Endothelial cell of hepatic sinusoid (primary cell): ENCODE measurements at regions not wholly inside any gene's neighbourhood (a gene's known extent, or its start where the extent isn't known, plus 50 kb on each side); places are given as distances from the start of the nearest gene placed in this dataset.

Experiments
- in situ Hi-C: cut with HindIII; loops from 2 replicates; pipeline ENCODE4 v1.10.0; 2017; ENCODE audit warnings: low sequenced_read_pairs

DNA sequence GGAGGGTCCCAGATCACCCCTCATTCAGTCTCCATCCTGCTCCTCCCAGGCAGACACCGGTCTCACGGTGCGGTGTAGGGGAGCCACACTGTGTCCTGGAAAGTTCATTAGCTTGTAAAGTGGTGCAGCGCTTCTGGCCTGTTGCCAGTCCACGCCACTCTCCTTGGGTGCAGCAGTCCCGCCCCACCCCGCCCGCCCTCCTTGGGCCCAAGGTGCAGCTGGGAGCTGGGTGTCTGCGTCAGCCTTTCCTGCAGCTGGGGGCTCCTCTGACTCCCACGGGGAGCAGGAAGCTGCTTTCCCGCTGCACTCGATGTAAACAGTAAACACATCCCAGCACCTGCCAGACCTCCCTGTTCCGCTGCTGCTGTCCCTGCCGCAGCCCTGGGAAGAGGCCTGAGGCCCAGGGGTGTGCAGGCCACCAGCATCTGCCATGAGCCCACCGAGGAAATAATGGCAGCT, 53.8 kb upstream of the ASB18 start:
- in situ Hi-C loops, result no loop called here

DNA sequence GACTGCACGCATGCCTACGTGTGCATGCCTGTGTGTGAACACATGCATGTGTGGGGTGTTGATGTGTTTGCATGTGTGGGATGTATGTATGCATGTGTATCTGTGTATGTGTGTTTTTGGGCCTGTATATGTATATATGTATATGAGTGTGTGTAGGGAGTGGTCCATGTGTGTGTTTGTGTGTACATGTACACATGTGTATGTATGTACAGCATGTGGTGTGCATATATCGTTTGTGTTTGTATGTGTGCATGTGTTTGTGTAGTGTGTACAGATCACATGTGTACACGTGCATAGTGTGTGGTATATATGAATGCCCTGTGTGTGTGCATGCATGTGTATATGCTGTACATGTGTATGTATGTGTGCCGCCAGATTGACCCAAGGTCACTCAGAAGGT, 54.2 kb upstream of the ASB18 start:
- in situ Hi-C loops, result no loop called here

DNA sequence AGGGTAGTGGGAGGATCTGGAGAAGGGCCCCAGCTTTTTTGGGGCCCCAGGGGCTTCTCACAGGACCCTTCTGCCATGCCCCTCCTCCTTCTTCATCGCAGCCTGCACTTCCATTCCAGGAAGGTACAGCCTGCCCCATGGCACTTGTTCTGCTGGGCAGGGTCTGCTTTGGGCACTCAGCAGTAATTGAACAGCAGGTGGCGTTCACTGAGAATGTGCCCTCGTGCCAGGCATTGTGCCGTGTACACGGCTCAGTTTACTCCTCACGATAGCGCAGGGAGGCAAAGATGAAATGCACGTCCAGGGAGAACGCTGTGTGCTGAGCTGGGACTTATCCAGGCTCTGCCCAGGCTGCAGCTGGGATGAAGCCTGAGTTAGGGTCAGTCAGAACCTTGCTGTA, 54.8 kb upstream of the ASB18 start:
- in situ Hi-C loops, result no loop called here

DNA sequence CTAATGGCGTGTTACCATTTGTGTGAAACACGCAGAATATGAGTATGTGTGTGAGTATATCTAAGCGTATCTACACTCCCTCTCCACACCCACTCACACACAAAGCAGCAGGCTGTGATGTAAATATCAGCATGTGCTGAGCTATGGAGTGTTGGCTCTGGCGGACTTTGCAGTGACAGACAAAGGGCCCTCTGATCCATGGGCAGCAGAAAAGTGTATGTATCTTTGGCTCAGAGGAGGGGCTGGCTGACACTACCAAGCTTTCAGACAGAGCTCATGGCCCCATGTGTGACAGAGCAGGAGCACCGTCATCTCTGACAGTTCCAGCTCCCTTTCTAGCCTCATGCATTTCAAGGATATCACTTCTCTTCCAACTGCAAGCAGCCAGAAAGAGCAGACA, 57.2 kb upstream of the ASB18 start:
- in situ Hi-C loops, result no loop called here

DNA sequence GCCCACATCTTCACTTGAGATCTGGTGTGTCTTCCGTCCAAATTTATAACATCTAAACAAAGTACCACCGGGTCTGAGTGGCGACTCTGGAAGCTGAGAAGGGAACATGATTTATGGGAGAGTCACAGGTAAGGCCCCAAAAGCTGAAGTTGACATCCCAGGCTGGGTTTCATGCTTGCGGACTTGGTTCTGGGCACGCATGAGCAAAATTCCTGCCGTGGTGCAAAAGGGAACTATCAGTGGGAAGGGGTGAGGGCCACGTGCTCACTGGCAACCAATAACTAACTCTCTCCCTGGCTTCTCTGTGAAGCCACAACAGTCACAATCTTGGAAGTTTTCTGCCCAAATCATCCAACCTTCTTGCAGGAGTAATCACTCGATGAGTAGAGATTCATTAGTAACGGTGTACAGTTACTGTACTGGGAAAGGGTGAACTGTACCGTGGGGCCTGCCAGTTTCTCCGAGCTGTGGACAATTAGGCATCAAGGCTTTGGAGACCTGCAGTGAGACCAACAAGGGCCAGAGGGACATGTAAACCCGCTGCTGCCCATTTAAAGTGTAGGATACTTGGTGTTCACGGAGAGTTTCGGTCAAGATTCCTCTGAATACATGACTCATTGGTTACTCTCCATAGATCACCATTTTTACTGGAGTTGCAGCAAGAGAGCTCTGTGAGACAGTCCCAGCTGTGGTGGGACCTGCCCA, 69.4 kb upstream of the ASB18 start:
- in situ Hi-C loops, result no loop called here

DNA sequence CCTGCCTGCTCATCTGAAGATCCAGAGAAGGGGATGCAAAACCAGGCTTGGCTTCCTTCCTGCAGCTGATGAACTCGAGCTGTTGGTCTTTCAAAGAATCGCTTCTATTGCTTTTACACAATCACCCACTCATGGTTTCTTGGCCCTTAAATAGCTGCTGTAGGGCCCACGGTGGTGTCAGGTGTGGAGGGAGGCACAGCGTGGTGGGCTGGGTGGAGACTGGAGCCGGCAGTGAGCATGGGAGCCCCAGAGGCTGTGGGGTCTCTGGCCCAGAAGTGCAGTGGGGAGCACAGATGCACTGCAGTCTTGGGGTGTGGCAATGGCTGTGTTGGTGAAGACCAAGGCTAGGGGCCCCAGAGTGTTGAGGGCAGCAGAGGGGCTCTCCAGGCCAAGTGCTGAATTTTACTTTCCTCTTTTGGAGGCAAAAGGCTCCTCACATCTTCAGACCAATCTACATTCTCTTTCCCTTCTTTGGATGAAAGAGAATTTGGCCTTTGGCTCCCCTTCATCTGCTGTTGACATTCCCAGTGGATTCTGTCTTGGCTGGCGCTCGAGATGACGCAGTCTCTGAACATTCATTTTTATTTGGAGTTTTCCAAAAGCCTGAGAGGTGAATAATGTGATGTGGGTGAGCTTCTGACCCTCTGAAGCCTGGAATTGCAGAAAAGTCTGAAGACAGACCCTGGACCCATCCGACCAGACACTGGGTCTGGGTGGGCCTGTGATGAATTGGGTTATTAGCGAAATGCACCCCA, 70.1 kb upstream of the ASB18 start:
- in situ Hi-C loops, result no loop called here

DNA sequence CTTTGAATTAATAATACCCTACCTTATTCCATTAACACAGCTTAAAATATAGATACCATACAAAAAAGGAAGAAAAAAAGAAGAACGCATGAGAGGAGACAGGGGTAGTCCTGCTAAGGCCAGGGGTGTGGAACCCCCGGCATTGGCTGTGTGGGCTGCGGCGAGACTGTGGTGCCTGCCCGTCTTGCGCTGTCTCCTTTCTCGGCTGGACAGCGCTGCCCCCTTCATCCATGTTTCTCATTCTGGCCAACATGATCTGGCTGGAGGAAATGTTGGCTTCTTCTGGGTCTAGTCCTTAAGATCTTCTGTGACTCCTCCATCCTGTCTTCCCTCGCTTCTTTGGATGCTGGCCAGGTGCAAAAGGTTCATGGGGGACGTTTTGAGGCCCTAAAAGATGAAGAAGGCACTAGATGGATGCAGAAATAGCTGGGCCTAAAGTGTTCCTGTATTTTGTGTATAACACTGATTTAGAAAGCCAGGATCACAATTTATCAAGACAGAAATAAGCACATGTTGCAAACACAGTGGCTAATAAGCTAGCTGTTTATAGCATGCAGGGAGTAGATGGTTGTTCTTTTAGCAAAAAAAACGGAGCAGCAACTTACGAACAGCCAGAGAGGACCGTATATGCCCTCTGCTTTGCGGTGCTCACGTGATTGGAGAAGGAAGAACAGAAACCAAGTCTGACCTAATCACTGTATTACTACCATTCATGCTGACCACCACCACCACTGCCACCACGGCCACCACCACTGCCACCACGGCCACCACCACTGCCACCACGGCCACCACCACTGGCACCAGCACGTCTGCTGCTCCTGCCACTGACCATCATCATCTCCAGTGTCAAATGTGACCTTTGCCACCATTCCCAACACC, 71.7 kb upstream of the ASB18 start:
- in situ Hi-C loops, result no loop called here

DNA sequence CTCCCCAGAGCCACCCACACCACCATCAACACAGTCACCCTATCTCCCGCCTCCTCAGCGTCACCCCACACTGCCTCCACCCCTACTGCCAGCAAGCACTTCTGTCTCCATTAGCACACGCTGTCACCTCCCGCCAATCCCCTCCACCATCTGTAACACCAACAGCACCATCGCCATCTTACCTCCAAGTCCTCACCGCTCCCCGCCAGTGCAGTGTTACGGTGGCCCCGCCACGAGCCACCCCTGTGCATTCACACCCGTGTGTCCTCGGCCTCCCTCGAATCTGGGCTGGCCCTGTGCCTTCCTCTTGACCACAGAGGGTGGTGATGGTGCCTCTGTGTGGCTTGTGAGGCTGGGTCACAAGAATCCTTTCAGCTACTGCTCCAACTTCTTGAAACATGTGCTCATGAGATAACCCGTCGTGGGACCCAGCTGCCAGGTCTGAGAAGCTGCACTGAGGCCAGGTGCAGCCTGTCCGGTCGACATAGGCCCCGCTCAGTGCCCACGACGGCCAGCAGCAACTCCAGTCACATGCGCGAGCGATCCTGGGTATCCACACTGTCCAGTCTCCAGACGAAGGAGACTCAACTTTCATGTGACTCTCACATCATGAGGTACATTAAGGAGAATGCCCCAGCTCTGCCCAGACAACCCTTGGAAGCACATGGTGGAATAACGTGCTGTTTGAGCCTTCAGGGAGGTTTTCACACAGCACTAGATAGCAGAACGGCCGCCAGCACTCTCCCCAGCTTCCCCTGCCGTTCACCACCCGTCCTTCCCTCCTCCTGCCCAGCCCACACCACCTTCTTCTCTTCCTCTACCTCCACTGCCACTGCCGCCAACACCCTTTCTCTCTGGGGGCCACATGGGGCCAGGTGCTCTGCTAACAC, 72.6 kb upstream of the ASB18 start:
- in situ Hi-C loops, result no loop called here

DNA sequence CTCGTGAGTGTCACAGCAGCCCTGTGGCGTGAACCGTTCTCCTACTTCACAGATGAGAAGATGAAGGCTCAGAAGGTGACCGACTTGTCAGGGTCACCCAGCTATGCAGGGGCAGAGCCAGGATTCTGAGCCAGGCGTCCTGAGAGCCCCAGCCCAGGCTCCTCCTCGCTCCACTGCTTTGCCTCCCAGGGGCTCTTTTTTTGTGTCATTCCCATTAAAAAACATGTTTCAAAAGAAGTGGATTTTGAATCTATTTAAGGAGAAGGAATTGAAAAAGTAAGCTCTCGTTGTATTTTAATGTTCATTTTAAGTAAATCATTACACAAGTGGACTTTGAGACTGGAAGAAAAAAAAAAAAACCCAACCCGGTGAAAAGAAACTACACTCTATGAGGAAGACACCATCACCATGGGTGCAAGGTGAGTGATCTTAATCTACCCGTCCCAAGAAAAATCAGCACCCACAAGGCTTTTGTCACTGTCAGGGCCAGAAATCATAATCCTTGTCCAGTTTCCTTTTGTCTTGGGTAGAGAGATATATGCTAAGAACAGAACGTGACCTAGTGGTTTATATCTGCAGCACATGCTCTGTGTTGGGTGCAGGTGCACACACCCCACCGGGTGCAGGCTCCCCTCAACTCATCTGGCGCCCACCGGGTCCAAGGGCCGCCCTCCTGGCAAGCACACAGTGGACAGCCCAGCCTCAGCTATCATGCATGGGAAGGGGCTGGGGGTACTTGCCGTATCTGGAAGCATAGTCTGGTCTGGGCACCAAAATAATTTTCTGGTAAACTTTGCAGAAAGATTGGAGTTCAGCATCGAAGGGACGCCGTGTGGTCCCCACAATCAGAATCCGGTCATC, 73.5 kb upstream of the ASB18 start:
- in situ Hi-C loops, result no loop called here

DNA sequence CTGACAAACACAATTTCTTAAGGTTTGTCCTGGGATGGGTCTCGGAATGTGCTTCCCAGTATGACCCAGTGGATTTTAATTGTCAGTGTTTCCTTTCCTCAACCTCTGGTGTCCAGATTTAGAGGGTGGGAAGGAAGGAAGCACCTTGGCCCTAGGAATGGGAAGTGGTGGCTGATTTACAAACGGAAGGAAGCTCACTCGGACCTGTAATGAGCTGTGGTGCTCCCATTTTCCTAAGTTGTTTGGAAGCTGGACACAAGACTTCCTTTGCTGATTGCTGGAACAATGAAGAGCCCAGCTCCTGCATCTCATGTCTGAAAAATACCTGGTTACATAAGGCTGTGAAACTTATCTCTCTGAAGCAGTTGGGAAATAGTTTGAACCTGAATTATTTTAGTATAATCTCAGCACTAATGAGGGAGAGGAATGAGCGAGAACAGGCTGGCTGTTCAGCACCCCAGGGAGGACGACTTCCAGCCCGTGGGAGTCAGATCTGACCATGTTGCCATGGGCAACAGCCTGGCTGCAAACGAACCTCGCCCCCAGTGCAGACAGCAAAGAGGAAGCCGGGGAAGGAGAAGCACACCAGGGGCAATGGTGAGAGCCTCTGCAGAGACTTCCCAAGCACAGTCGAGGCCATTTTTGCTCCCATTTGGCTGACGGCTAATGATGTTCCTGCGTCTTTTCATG, 74.4 kb upstream of the ASB18 start:
- in situ Hi-C loops, result no loop called here

DNA sequence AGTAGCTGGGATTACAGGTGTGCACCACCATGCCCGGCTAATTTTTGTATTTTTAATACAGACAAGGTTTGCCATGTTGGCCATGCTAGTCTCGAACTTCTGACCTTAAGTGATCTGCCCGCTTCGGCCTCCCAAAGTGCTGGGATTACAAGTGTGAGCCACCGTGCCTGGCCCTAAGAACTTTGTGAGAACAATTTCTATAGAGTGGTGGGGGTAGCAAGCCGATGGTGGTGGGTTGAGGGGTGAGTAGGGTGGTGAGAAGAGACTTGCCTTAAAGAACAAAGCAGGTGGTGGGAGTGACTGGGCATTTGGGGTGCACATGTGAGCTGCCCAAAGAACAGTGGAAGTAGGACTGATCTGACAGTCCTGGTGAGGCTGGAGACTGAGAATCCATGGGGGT, 76.0 kb upstream of the ASB18 start:
- in situ Hi-C loops, result no loop called here

DNA sequence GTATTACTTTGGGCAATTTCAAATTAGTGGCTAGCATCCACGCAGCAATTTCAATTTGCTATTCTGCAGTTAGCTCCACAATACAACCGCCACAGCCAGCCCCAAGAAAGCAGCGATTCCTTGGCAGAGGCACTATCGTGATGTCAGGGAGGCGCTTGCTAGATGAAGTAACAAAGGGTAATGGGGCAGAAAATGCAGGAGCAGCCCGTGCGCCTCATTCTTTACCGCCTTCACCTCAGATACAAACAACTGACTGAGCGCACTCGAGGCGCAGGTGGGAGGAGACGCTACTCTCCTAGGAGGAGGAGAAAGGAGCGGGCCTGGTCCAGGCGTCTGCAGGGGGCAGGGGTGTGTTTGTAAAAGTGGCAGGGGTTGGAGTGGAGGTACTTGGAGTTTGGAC, 76.9 kb upstream of the ASB18 start:
- in situ Hi-C loops, result no loop called here

DNA sequence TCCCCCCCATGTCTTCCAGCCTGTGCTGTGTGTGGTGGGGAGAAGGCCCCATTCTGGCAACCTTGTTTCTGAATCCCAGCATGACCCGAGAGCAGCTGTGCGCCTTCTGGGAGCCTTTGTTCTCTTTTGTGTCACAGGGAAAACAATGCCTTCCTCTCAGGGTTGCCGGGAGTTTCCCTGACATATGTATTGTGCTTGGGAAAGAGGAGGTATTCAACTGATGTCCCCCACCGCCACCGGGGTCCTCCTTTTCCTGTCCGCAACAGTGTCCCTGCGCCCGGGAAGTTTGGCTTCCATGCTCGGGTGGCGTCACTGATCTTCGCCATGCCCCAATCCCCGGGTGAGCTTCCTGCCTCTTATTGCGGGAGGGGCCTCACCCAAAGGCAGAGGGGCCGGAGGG, 77.5 kb upstream of the ASB18 start:
- in situ Hi-C loops, result no loop called here

DNA sequence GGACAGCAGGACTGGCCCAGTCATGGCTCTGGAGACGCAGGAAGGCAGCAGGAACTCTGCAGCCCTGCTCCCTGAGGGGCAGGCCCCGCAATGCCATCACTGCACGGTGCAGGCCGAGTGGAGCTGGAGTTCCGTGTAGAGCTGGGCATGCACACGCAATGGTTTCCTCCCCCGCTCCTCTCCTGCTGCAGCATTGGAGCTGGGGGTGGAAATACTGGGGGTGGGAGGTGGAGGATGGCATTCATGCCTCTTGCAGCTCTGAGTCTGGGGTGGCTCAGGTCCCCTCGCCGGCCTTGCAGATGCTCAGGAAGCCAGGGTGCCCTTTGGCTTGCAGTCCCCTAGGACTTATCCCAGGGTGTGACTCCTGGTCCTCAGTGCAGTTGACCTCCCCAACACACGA, 78.3 kb upstream of the ASB18 start:
- in situ Hi-C loops, result no loop called here

DNA sequence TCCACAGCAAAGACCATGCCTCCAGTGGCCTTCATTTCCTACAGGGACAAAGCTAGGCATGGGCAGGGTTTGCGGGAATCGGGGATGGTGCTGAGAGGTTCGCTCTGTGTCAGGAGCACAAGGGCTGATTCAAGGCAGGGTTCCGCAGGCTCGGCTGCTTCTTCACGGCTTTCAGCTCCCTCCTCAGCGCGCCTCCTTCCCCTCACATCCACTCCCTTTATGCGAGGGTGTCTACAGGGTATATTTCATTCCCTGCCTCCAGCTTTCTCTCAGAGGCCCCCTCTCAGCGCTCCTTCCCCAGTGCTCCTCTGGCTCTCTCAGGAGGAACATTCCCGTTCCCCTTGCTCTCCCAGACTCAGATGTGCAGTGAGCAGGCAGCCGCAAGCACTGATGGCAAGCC, 78.7 kb upstream of the ASB18 start:
- in situ Hi-C loops, result no loop called here

DNA sequence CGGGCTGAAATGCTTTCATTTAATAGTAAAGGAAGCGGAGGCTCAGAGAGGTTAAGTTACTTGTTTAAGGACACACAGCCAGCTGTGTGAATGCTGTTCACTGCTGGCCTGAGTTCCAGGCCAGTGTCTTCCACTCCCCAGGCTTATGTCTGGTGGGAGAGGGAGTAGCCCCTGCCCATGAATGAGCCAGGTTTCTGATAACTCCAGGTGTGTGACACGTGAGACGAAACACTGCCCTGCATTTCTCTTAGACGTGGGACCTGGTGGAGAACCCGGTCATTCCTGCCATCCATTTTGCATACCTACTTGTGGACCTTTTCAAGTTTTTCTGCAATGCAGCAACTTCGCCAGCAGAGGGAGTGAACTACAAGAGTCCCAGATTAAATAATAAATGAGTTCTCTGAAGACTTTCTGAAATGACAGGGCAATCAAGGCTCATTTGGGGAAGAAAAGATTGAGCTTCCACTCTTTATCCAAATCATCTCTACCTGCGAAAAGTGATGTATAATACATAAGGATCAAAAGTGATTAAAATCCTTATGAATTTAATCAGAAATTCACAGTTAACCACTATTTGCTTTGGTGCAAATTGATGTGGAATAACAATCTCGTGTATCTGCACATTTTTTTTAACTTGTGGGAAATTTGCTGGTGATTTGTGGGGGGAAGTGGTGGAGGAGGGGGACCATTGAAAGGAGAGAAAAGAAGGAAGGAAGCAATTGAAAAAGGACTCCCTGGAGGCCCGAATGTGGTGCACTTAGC, 79.4 kb upstream of the ASB18 start:
- in situ Hi-C loops, result no loop called here

DNA sequence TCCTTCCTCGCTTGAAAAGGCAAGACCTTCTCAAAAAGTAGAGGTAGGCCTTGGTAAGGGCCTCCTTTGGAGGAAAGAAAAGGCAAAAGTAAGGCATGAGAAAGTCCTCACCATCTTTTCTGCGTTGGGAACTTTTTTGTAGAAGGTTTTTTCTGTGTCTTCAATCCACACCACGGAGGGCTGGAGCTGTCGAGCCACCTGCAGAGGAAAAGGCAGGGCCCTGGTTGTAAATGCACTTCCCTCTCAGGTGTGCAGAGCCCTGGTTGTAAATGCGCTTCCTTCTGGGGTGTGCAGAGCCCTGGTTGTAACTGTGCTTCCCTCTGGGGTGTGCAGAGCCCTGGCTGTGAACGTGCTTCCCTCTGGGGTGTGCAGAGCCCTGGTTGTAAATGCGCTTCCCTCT, 80.2 kb upstream of the ASB18 start:
- in situ Hi-C loops, result no loop called here

DNA sequence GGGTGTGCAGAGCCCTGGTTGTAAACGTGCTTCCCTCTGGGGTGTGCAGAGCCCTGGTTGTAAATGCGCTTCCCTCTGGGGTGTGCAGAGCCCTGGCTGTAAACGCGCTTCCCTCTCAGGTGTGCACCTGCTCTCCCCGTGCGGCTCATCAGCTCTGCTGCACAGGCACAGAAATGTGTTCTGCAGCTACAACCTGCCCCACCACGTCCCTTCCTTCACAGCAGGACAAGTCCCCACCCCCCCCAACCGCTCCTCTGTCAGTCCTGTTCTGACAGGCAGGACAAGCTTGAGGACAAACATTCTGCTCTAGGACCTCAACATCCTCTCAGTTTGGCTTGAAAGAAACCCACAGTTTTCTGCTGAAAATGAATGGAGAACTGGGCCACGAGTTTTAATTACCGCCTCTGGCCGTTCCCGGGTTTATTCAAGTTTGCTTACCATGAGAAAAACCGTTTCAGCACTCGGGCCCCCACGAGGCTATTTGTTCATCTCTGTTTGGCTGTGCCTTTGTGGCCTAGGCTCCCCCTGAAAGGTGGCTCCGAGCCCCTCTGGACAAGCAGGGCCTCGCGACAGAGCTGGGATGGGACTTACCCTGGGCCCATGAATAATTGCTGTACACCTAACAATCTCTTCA, 81.0 kb upstream of the ASB18 start:
- in situ Hi-C loops, result no loop called here
